Activated CD4-positive, alpha-beta T cell treated with anti-CD3 and anti-CD28 coated beads, Interleukin-2, Interleukin-4, amounts not matched to agents 100 ng/mL and 50 ng/mL, durations not matched to agents 16 hours and 8 hours (primary cell): ENCODE measurements at regions not wholly inside any gene's neighbourhood (a gene's known extent, or its start where the extent isn't known, plus 50 kb on each side); places are given as distances from the start of the nearest gene placed in this dataset.
"Not testable (repeated sequence)": the region's sequence is repeated elsewhere in the genome, so short reads cannot be mapped to it uniquely, and the experiment has no call there.

Experiments
- DNase-seq: peaks from one replicate; pipeline ENCODE4 v3.0.0-alpha.2; 2020; ENCODE audit warnings: low spot score

- DNase-seq: no peak
These were observed 274.1 kb upstream of the CHRM3 start for GRCh38 chr1:239112101-239112935.

GRCh38 chr1:239107676-239108075 lies 278.7 kb upstream of the CHRM3 start:
- no peak for DNase-seq

- DNase-seq: not testable (repeated sequence)
These were observed 279.7 kb upstream of the CHRM3 start for GRCh38 chr1:239106689-239107088.

- DNase-seq: no peak
These were observed 287.8 kb upstream of the CHRM3 start for GRCh38 chr1:239098400-239099037.

- no peak for DNase-seq
These were observed 294.8 kb upstream of the CHRM3 start for GRCh38 chr1:239091537-239091936.

- no peak for DNase-seq
These were observed 301.8 kb upstream of the CHRM3 start for GRCh38 chr1:239084459-239085080.

GRCh38 chr1:239081947-239082346 lies 304.4 kb upstream of the CHRM3 start:
- DNase-seq: not testable (repeated sequence)

GRCh38 chr1:239067480-239067879 lies 318.9 kb upstream of the CHRM3 start:
- DNase-seq: no peak

GRCh38 chr1:239067058-239067457 lies 319.3 kb upstream of the CHRM3 start:
- DNase-seq: no peak

- DNase-seq: no peak
These were observed 324.6 kb upstream of the CHRM3 start for GRCh38 chr1:239061770-239062169.

- no peak for DNase-seq
These were observed 328.2 kb upstream of the CHRM3 start for GRCh38 chr1:239058190-239058589.

GRCh38 chr1:239056940-239057339 lies 329.4 kb upstream of the CHRM3 start:
- no peak for DNase-seq

GRCh38 chr1:239053279-239053678 lies 333.1 kb upstream of the CHRM3 start:
- DNase-seq: no peak

- no peak for DNase-seq
These were observed 336.8 kb upstream of the CHRM3 start for GRCh38 chr1:239049571-239049970.

GRCh38 chr1:239044829-239045228 lies 341.5 kb upstream of the CHRM3 start:
- no peak for DNase-seq

- DNase-seq: no peak
These were observed 345.8 kb upstream of the CHRM3 start for GRCh38 chr1:239040523-239040922.

- DNase-seq: no peak
These were observed 355.1 kb upstream of the CHRM3 start for GRCh38 chr1:239031310-239031709.

GRCh38 chr1:239025997-239026694 lies 360.2 kb upstream of the CHRM3 start:
- no peak for DNase-seq

- no peak for DNase-seq
These were observed 361.1 kb upstream of the CHRM3 start for GRCh38 chr1:239025223-239025622.

GRCh38 chr1:239023732-239024360 lies 362.5 kb upstream of the CHRM3 start:
- DNase-seq: no peak

- no peak for DNase-seq
These were observed 370.0 kb upstream of the CHRM3 start for GRCh38 chr1:239016337-239016736.

GRCh38 chr1:239011382-239011781 lies 375.0 kb upstream of the CHRM3 start:
- DNase-seq: no peak
